ENCODE measurements at regions not wholly inside any gene's neighbourhood (a gene's known extent, or its start where the extent isn't known, plus 50 kb on each side); places are given as distances from the start of the nearest gene placed in this dataset.

GRCh38 chr2:198220763-198221610 lies 416.6 kb downstream of the PLCL1 start:
- no peak for TF ChIP-seq CTCF (IDR thresholded peaks at IDR 0.05)
- TF ChIP-seq POLR2A (IDR thresholded peaks at IDR 0.05) = no peak
